ENCODE measurements at regions not wholly inside any gene's neighbourhood (a gene's known extent, or its start where the extent isn't known, plus 50 kb on each side); places are given as distances from the start of the nearest gene placed in this dataset.

- TF ChIP-seq EZH2phosphoT487 (conservative IDR thresholded peaks at IDR 0.05; ENCODE audit: low read length), result no peak
- TF ChIP-seq, protein P1, sequence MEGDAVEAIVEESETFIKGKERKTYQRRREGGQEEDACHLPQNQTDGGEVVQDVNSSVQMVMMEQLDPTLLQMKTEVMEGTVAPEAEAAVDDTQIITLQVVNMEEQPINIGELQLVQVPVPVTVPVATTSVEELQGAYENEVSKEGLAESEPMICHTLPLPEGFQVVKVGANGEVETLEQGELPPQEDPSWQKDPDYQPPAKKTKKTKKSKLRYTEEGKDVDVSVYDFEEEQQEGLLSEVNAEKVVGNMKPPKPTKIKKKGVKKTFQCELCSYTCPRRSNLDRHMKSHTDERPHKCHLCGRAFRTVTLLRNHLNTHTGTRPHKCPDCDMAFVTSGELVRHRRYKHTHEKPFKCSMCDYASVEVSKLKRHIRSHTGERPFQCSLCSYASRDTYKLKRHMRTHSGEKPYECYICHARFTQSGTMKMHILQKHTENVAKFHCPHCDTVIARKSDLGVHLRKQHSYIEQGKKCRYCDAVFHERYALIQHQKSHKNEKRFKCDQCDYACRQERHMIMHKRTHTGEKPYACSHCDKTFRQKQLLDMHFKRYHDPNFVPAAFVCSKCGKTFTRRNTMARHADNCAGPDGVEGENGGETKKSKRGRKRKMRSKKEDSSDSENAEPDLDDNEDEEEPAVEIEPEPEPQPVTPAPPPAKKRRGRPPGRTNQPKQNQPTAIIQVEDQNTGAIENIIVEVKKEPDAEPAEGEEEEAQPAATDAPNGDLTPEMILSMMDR (IDR thresholded peaks at IDR 0.05; ENCODE audit: insufficient read depth, low read length, poor library complexity, severe bottlenecking), result no peak
- Histone ChIP-seq H3K4me3 (ENCODE audit: insufficient read depth, low read length, poor library complexity, severe bottlenecking) (no peak overlapping the region), H3K9me2 (replicated peaks; ENCODE audit: insufficient read depth, low read length) (no peaks in the 10 kb centered on the region), H4K20me1 (ENCODE audit: low read depth, low read length) (no peaks in the 10 kb centered on the region), H3K79me2 (ENCODE audit: insufficient read depth, low read length) (no peaks in the 10 kb centered on the region), H3K36me3 (ENCODE audit: low read length) (no peaks in the 10 kb centered on the region), H3K27me3 (ENCODE audit: low read length) (no peaks in the 10 kb centered on the region), H3F3A (ENCODE audit: insufficient read depth) (no peaks in the 10 kb centered on the region), H2AFZ (ENCODE audit: low read depth, low read length, severe bottlenecking) (no peak overlapping the region), H3K9ac (ENCODE audit: low read length) (no peak overlapping the region), H3K9me3 (ENCODE audit: insufficient read depth, low read length) (no peaks in the 10 kb centered on the region), H3K4me2 (ENCODE audit: low read depth, low read length, poor library complexity, severe bottlenecking) (no peak overlapping the region), H3K27ac (ENCODE audit: low read depth, low read length) (no peak overlapping the region)
These were observed 98.1 kb upstream of the ASCC3 start for GRCh38 chr6:100979267-100979666.

DNA sequence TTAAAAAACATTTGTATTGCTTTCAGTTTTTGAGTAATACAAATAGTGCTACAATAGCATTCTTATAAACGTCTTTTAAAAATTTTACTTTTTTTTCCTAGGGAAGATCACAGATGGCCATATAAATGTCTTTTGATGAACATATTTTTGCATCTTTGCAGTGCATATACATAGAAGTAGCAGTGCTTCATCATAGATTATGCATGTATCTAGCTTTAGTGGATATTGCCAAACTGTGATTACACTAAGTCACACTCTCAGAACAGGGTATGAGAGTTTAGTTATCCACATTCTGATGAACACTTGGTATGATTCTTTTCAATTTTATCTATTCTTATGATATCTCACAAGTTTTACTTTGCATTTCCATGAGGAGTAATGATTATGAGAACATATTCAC is 99.8 kb upstream of the ASCC3 start:
- Histone ChIP-seq H3K79me2 (ENCODE audit: insufficient read depth, low read length) (no peaks in the 10 kb centered on the region), H3K36me3 (ENCODE audit: low read length) (no peaks in the 10 kb centered on the region), H2AFZ (ENCODE audit: low read depth, low read length, severe bottlenecking) (no peak overlapping the region), H3F3A (ENCODE audit: insufficient read depth) (no peaks in the 10 kb centered on the region), H3K27me3 (ENCODE audit: low read length) (no peaks in the 10 kb centered on the region), H3K9me3 (ENCODE audit: insufficient read depth, low read length) (no peaks in the 10 kb centered on the region), H3K4me3 (ENCODE audit: insufficient read depth, low read length, poor library complexity, severe bottlenecking) (no peak overlapping the region), H4K20me1 (ENCODE audit: low read depth, low read length) (no peaks in the 10 kb centered on the region), H3K27ac (ENCODE audit: low read depth, low read length) (no peak overlapping the region), H3K9ac (ENCODE audit: low read length) (no peak overlapping the region), H3K9me2 (replicated peaks; ENCODE audit: insufficient read depth, low read length) (no peaks in the 10 kb centered on the region), H3K4me2 (ENCODE audit: low read depth, low read length, poor library complexity, severe bottlenecking) (no peak overlapping the region)
- TF ChIP-seq, protein P1 (IDR thresholded peaks at IDR 0.05; ENCODE audit: insufficient read depth, low read length, poor library complexity, severe bottlenecking), result no peak
- TF ChIP-seq EZH2phosphoT487 (conservative IDR thresholded peaks at IDR 0.05; ENCODE audit: low read length), result no peak

- no peak overlapping the region for H3K4me2 ChIP-seq (ENCODE audit: low read depth, low read length, poor library complexity, severe bottlenecking)
- no peaks in the 10 kb centered on the region for H3K79me2 ChIP-seq (ENCODE audit: insufficient read depth, low read length)
- H3K9me3 ChIP-seq (ENCODE audit: insufficient read depth, low read length), result no peaks in the 10 kb centered on the region
- no peak overlapping the region for H2AFZ ChIP-seq (ENCODE audit: low read depth, low read length, severe bottlenecking)
- H4K20me1 ChIP-seq (ENCODE audit: low read depth, low read length), result no peaks in the 10 kb centered on the region
- H3F3A ChIP-seq (ENCODE audit: insufficient read depth), result no peaks in the 10 kb centered on the region
- H3K27ac ChIP-seq (ENCODE audit: low read depth, low read length), result no peak overlapping the region
- no peak overlapping the region for H3K9ac ChIP-seq (ENCODE audit: low read length)
- TF ChIP-seq, protein P1 (IDR thresholded peaks at IDR 0.05; ENCODE audit: insufficient read depth, low read length, poor library complexity, severe bottlenecking), result no peak
- no peak for TF ChIP-seq EZH2phosphoT487 (conservative IDR thresholded peaks at IDR 0.05; ENCODE audit: low read length)
- H3K4me3 ChIP-seq (ENCODE audit: insufficient read depth, low read length, poor library complexity, severe bottlenecking), result no peak overlapping the region
- H3K9me2 ChIP-seq (replicated peaks; ENCODE audit: insufficient read depth, low read length), result no peaks in the 10 kb centered on the region
- H3K27me3 ChIP-seq (ENCODE audit: low read length), result no peaks in the 10 kb centered on the region
- H3K36me3 ChIP-seq (ENCODE audit: low read length), result no peaks in the 10 kb centered on the region
These were observed 105.8 kb upstream of the ASCC3 start for GRCh38 chr6:100986921-100987320.

Data from SU-DHL-6 (cell line).